ENCODE measurements at regions not wholly inside any gene's neighbourhood (a gene's known extent, or its start where the extent isn't known, plus 50 kb on each side); places are given as distances from the start of the nearest gene placed in this dataset.

DNA sequence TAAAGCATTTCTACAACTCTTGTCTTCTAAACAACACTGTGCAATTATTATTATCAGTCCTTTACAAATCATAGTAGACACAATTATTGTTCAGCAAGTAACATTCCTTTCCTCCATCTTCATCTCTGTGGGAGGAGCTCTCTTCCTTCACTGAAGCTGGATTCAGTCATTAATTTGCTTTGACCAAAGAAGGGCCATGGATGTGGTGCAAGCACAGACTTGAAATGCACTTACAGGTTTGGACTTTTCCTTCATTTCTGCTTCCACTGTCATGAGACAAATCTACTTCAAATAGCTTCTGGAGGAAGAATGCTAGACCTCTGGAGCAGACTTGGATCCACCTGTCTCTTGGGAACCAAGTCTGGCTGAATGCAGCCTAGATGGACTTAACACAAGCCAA lies 336.6 kb upstream of the SLITRK6 start:
- H3K9me3 Mint-ChIP-seq (ENCODE audit: low read depth, unreplicated experiment), result no peaks in the 10 kb centered on the region
- H3K36me3 Mint-ChIP-seq (ENCODE audit: insufficient read depth, unreplicated experiment), result no peaks in the 10 kb centered on the region
- BruUV-seq (replicated peaks), result no TSS peak
- H3K4me3 Mint-ChIP-seq (ENCODE audit: low read depth, unreplicated experiment), result no peak overlapping the region
- H3K27me3 Mint-ChIP-seq (ENCODE audit: unreplicated experiment), result no peaks in the 10 kb centered on the region
- DNase-seq, result no peak
- intact Hi-C loops (cut with micrococcal nuclease; ENCODE audit: unreplicated experiment), result no loop called here
- H3K4me1 Mint-ChIP-seq (ENCODE audit: low read depth, unreplicated experiment), result no peaks in the 10 kb centered on the region
- TF ChIP-seq, protein P1, sequence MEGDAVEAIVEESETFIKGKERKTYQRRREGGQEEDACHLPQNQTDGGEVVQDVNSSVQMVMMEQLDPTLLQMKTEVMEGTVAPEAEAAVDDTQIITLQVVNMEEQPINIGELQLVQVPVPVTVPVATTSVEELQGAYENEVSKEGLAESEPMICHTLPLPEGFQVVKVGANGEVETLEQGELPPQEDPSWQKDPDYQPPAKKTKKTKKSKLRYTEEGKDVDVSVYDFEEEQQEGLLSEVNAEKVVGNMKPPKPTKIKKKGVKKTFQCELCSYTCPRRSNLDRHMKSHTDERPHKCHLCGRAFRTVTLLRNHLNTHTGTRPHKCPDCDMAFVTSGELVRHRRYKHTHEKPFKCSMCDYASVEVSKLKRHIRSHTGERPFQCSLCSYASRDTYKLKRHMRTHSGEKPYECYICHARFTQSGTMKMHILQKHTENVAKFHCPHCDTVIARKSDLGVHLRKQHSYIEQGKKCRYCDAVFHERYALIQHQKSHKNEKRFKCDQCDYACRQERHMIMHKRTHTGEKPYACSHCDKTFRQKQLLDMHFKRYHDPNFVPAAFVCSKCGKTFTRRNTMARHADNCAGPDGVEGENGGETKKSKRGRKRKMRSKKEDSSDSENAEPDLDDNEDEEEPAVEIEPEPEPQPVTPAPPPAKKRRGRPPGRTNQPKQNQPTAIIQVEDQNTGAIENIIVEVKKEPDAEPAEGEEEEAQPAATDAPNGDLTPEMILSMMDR (IDR thresholded peaks at IDR 0.05; ENCODE audit: unreplicated experiment), result no peak
- CTCF ChIA-PET, result no interaction called here
- H3K27ac Mint-ChIP-seq (ENCODE audit: unreplicated experiment), result no peak overlapping the region

DNA sequence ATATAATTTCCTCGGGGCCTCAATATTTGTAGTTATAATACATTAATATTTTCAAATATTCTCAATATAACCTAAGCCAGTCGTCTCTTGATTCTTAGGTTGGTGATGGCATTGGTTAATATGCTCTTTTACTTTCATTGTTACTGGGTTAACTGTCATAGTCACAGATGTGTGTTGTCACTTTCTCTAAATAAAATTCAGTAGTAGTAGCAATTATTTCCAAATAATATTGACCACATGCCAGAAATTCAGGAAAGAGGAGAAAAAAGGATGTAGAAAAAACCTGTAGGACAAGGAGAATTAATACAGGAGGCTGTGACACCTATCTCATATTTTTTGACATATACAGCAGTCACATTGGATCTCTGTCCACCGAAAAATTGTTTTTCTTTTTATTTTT lies 322.7 kb upstream of the SLITRK6 start:
- intact Hi-C loops (cut with micrococcal nuclease; ENCODE audit: unreplicated experiment), result no loop called here
- no TSS peak for BruUV-seq (replicated peaks)
- TF ChIP-seq, protein P1 (IDR thresholded peaks at IDR 0.05; ENCODE audit: unreplicated experiment), result no peak

DNA sequence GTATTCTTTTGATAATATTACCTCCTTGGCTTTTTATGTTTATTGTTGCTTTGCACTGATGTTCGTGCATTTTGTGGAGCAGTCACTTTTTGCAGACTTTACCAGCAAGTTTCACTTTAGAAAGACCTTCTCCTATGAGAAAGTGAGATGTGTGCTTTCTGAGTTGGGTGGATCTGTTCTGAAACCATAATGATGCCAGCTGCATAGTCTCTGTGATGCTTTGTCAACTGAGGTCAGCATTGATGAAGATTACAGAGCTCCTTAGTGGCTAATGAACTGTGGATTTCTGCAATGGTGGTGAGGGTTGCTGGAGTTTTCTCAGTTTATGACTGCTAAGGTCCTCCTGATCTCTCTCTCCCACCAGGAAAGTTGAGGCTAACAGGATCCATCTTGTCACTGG lies 309.9 kb upstream of the SLITRK6 start:
- DNase-seq, result no peak
- H3K9me3 Mint-ChIP-seq (ENCODE audit: low read depth, unreplicated experiment), result peaks cover 4% of the 10 kb centered on the region
- no peaks in the 10 kb centered on the region for H3K36me3 Mint-ChIP-seq (ENCODE audit: insufficient read depth, unreplicated experiment)
- CTCF ChIA-PET, result no interaction called here
- no peak overlapping the region for H3K27ac Mint-ChIP-seq (ENCODE audit: unreplicated experiment)
- no peaks in the 10 kb centered on the region for H3K27me3 Mint-ChIP-seq (ENCODE audit: unreplicated experiment)
- intact Hi-C loops (cut with micrococcal nuclease; ENCODE audit: unreplicated experiment), result no loop called here
- BruUV-seq (replicated peaks), result no TSS peak
- TF ChIP-seq, protein P1 (IDR thresholded peaks at IDR 0.05; ENCODE audit: unreplicated experiment), result no peak
- no peak overlapping the region for H3K4me3 Mint-ChIP-seq (ENCODE audit: low read depth, unreplicated experiment)
- no peaks in the 10 kb centered on the region for H3K4me1 Mint-ChIP-seq (ENCODE audit: low read depth, unreplicated experiment)

More for the DNA sequence above, 322.7 kb upstream of the SLITRK6 start:
- Mint-ChIP-seq H3K4me3 (ENCODE audit: low read depth, unreplicated experiment) (no peak overlapping the region), H3K9me3 (ENCODE audit: low read depth, unreplicated experiment) (no peaks in the 10 kb centered on the region), H3K27ac (ENCODE audit: unreplicated experiment) (no peak overlapping the region), H3K4me1 (ENCODE audit: low read depth, unreplicated experiment) (no peaks in the 10 kb centered on the region), H3K36me3 (ENCODE audit: insufficient read depth, unreplicated experiment) (no peaks in the 10 kb centered on the region), H3K27me3 (ENCODE audit: unreplicated experiment) (no peaks in the 10 kb centered on the region)
- CTCF ChIA-PET, result no interaction called here
- DNase-seq, result no peak

DNA sequence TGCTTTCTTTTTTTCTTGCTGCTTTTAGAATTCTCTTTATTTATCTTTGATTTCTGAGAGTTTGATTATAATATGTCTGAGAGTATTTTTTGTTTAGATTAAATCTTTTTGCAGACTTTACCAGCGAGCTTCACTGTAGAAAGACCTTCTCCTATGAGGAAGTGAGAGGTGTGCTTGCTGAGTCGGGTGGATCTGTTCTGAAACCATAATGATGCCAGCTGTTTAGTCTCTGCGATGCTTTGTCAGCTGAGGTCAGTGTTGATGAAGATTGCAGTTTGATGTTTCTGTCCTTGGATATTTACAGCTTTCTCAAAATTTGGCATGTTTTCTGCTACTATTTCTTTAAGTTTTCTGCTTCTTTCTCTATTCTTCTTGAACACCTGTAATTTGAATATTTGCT lies 309.1 kb upstream of the SLITRK6 start:
- CTCF ChIA-PET, result no interaction called here
- no peak overlapping the region for H3K27ac Mint-ChIP-seq (ENCODE audit: unreplicated experiment)
- TF ChIP-seq, protein P1 (IDR thresholded peaks at IDR 0.05; ENCODE audit: unreplicated experiment), result no peak

DNA sequence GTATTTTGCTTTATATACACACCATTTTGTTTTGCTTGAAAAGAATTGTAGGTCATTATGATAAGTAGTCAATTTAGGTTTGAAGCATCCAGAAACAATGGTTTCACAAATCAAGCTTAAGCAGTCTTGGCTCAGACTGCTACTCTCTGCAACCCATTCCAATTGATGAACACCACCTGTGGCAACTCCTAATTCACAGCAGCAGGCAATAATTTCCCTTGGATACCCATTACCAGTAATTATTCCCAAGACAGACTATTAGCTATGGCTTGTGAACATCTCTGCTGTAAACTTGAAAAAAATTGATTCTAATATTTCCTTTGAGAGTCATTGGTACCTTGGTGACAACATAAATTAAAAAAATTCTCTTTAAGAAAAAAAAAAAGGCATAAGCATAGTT lies 299.3 kb upstream of the SLITRK6 start:
- TF ChIP-seq, protein P1 (IDR thresholded peaks at IDR 0.05; ENCODE audit: unreplicated experiment), result no peak
- CTCF ChIA-PET, result no interaction called here
- Mint-ChIP-seq H3K27ac (ENCODE audit: unreplicated experiment) (no peak overlapping the region), H3K4me1 (ENCODE audit: low read depth, unreplicated experiment) (no peaks in the 10 kb centered on the region), H3K36me3 (ENCODE audit: insufficient read depth, unreplicated experiment) (no peaks in the 10 kb centered on the region), H3K27me3 (ENCODE audit: unreplicated experiment) (no peaks in the 10 kb centered on the region), H3K9me3 (ENCODE audit: low read depth, unreplicated experiment) (no peaks in the 10 kb centered on the region), H3K4me3 (ENCODE audit: low read depth, unreplicated experiment) (no peak overlapping the region)
- no TSS peak for BruUV-seq (replicated peaks)
- intact Hi-C loops (cut with micrococcal nuclease; ENCODE audit: unreplicated experiment), result no loop called here
- DNase-seq, result no peak

More for the DNA sequence above, 309.1 kb upstream of the SLITRK6 start:
- Mint-ChIP-seq H3K4me1 (ENCODE audit: low read depth, unreplicated experiment) (no peaks in the 10 kb centered on the region), H3K27me3 (ENCODE audit: unreplicated experiment) (no peaks in the 10 kb centered on the region), H3K4me3 (ENCODE audit: low read depth, unreplicated experiment) (no peak overlapping the region), H3K9me3 (ENCODE audit: low read depth, unreplicated experiment) (peaks cover 4% of the 10 kb centered on the region), H3K36me3 (ENCODE audit: insufficient read depth, unreplicated experiment) (no peaks in the 10 kb centered on the region)
- DNase-seq, result no peak
- intact Hi-C loops (cut with micrococcal nuclease; ENCODE audit: unreplicated experiment), result no loop called here
- BruUV-seq (replicated peaks), result no TSS peak
